PC-9 (cell line): ENCODE measurements at regions not wholly inside any gene's neighbourhood (a gene's known extent, or its start where the extent isn't known, plus 50 kb on each side); places are given as distances from the start of the nearest gene placed in this dataset.
A peak's percentile ranks its signal among the peaks of the same experiment; 100 is the strongest.

ENCODE experiments used
- BruUV-seq: library from RNA; stranded (reverse); fragments of 400-500 nt; replicated peaks from 2 replicates; lab custom pipeline; 2021; lab: Mats Ljungman, UMichigan
- CTCF ChIA-PET: fragments of 300-600 bp; sonication (Branson Sonifier 250); formaldehyde crosslinking; loops from one replicate; lab custom pipeline; 2022; ENCODE audit warnings: antibody characterized with exemption; lab: Charles Lee
- POLR2A ChIA-PET: fragments of 300-600 bp; sonication (Branson Sonifier 250); formaldehyde crosslinking; loops from one replicate; lab custom pipeline; 2022; ENCODE audit warnings: antibody characterized with exemption; ENCODE audit not compliant: unreplicated experiment; lab: Charles Lee
- DNase-seq, 2 experiments: peaks; one replicate each; pipeline versions ENCODE4 v3.0.0 to v3.0.0-alpha.2; 2015 to 2022; ENCODE audit warnings: mixed read lengths in 1 of 2
- H2AFZ ChIP-seq: fragments of 200-600 bp; sonication (generic); 2 replicates; pipeline ENCODE4 v1.8.1; 2017; ENCODE audit warnings: antibody characterized with exemption
- H3F3A ChIP-seq: fragments of 200-600 bp; sonication (generic); 2 replicates; pipeline ENCODE4 v1.8.1; 2017; ENCODE audit warnings: antibody characterized with exemption, mild to moderate bottlenecking, low read depth; ENCODE audit not compliant: insufficient read depth
- H3K27ac ChIP-seq: fragments of 200-600 bp; sonication (generic); 2 replicates; pipeline ENCODE4 v1.6.1; 2016; ENCODE audit warnings: mixed run types
- H3K27me3 ChIP-seq: fragments of 200-600 bp; sonication (generic); 2 replicates; pipeline ENCODE4 v1.6.1; 2016; ENCODE audit warnings: low read depth, mixed run types; ENCODE audit not compliant: insufficient read depth
- H3K36me3 ChIP-seq: fragments of 200-600 bp; sonication (generic); 2 replicates; pipeline ENCODE4 v1.6.1; 2016; ENCODE audit warnings: low read depth, mixed run types
- H3K4me1 ChIP-seq: fragments of 200-600 bp; sonication (generic); replicated peaks from 2 replicates; pipeline ENCODE4 v1.6.1; 2016; ENCODE audit warnings: mixed run types; ENCODE audit not compliant: insufficient read depth
- H3K4me2 ChIP-seq: fragments of 200-600 bp; sonication (generic); 2 replicates; pipeline ENCODE4 v1.6.1; 2017; ENCODE audit warnings: mixed run types
- H3K4me3 ChIP-seq: fragments of 200-600 bp; sonication (generic); 2 replicates; pipeline ENCODE4 v1.6.1; 2016; ENCODE audit warnings: mixed run types
- H3K79me2 ChIP-seq: fragments of 200-600 bp; sonication (generic); 2 replicates; pipeline ENCODE4 v1.6.1; 2017; ENCODE audit warnings: low read depth, mixed run types
- H3K9me2 ChIP-seq: fragments of 200-600 bp; sonication (generic); 2 replicates; pipeline ENCODE4 v1.8.1; 2017; ENCODE audit warnings: mild to moderate bottlenecking; ENCODE audit not compliant: insufficient read depth
- H3K9me3 ChIP-seq: fragments of 200-600 bp; sonication (generic); 2 replicates; pipeline ENCODE4 v1.8.1; 2016; ENCODE audit warnings: low read depth; ENCODE audit not compliant: insufficient read depth
- H4K20me1 ChIP-seq: fragments of 200-600 bp; sonication (generic); 2 replicates; pipeline ENCODE4 v1.8.1; 2017; ENCODE audit not compliant: insufficient read depth
- EZH2 ChIP-seq: fragments of 200-600 bp; sonication (generic); IDR thresholded peaks from 2 replicates; pipeline ENCODE4 v1.8.0; 2017; ENCODE audit warnings: antibody characterized with exemption, low read depth
- intact Hi-C: fragments of 100-400 bp; cut with micrococcal nuclease; formaldehyde crosslinking; loops from one replicate; pipeline ENCODE4 v1.10.0; 2022; ENCODE audit not compliant: unreplicated experiment
- TF ChIP-seq, protein P1 (sequence below): fragments of 200-600 bp; sonication (generic); conservative IDR thresholded peaks from 2 replicates; pipeline ENCODE4 v1.6.1; 2017; ENCODE audit warnings: mixed run types, antibody characterized with exemption, mild to moderate bottlenecking, moderate library complexity

DNA sequence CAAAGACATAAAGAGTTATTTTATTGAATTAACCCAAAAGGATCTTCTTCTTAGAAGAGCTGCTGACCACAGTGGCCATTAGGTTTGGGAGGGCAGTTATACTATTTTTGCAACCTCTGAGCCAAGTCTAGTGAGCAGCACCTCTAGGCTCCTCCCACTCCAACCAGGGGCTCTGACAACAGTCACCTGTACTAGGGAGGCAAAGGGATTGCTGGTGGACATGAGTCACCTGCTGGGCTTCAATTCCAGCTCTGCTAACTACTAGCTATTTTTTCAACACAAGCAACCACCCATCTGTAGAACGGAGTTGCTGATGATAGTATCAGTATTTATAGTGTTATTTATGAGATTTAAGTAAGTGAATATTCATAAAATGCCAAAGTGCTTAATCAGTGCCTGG lies 166.0 kb downstream of the KLHL28 start:
- no peak overlapping the region for H3K4me2 ChIP-seq
- no peaks in the 10 kb centered on the region for H3K9me2 ChIP-seq
- H3K9me3 ChIP-seq = no peaks in the 10 kb centered on the region
- H3K36me3 ChIP-seq = no peaks in the 10 kb centered on the region
- H3K79me2 ChIP-seq = no peaks in the 10 kb centered on the region
- no peaks in the 10 kb centered on the region for H3F3A ChIP-seq
- intact Hi-C loops = no loop called here
- no peak overlapping the region for H2AFZ ChIP-seq
- no peak overlapping the region for H3K4me3 ChIP-seq
- ChIA-PET POLR2A (no interaction called here), CTCF (no interaction called here)
- no peaks in the 10 kb centered on the region for H3K4me1 ChIP-seq
- H4K20me1 ChIP-seq = no peaks in the 10 kb centered on the region
- no peaks in the 10 kb centered on the region for H3K27me3 ChIP-seq
- H3K27ac ChIP-seq = no peak overlapping the region
- BruUV-seq = no TSS peak
- no peak for TF ChIP-seq EZH2
- TF ChIP-seq, protein P1, sequence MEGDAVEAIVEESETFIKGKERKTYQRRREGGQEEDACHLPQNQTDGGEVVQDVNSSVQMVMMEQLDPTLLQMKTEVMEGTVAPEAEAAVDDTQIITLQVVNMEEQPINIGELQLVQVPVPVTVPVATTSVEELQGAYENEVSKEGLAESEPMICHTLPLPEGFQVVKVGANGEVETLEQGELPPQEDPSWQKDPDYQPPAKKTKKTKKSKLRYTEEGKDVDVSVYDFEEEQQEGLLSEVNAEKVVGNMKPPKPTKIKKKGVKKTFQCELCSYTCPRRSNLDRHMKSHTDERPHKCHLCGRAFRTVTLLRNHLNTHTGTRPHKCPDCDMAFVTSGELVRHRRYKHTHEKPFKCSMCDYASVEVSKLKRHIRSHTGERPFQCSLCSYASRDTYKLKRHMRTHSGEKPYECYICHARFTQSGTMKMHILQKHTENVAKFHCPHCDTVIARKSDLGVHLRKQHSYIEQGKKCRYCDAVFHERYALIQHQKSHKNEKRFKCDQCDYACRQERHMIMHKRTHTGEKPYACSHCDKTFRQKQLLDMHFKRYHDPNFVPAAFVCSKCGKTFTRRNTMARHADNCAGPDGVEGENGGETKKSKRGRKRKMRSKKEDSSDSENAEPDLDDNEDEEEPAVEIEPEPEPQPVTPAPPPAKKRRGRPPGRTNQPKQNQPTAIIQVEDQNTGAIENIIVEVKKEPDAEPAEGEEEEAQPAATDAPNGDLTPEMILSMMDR = no peak
- DNase-seq = peak in 1 of 2 experiments; percentile 4

GRCh38 chr14:44791730-44792129 lies 170.0 kb downstream of the KLHL28 start:
- CTCF ChIA-PET = no interaction called here
- H3K4me1 ChIP-seq = no peaks in the 10 kb centered on the region
- H2AFZ ChIP-seq = no peak overlapping the region
- H3K9me2 ChIP-seq = no peaks in the 10 kb centered on the region
- no peaks in the 10 kb centered on the region for H3K79me2 ChIP-seq
- no peaks in the 10 kb centered on the region for H3K36me3 ChIP-seq
- H3K27ac ChIP-seq = no peak overlapping the region
- no peak overlapping the region for H3K4me2 ChIP-seq
- POLR2A ChIA-PET = no interaction called here
- H3K4me3 ChIP-seq = no peak overlapping the region
- H3K27me3 ChIP-seq = no peaks in the 10 kb centered on the region
- H4K20me1 ChIP-seq = no peaks in the 10 kb centered on the region
- H3K9me3 ChIP-seq = no peaks in the 10 kb centered on the region
- DNase-seq = no peak
- no TSS peak for BruUV-seq
- no peaks in the 10 kb centered on the region for H3F3A ChIP-seq
- TF ChIP-seq, protein P1 = no peak
- no peak for TF ChIP-seq EZH2
- intact Hi-C loops = no loop called here

GRCh38 chr14:44788612-44789011 lies 173.1 kb downstream of the KLHL28 start:
- ChIA-PET POLR2A (no interaction called here), CTCF (no interaction called here)
- H3K79me2 ChIP-seq = no peaks in the 10 kb centered on the region
- no peaks in the 10 kb centered on the region for H3K36me3 ChIP-seq
- intact Hi-C loops = no loop called here
- H3K4me2 ChIP-seq = no peak overlapping the region
- no peaks in the 10 kb centered on the region for H4K20me1 ChIP-seq
- H3K9me2 ChIP-seq = no peaks in the 10 kb centered on the region
- no peak for TF ChIP-seq EZH2
- TF ChIP-seq, protein P1 = no peak
- no peak overlapping the region for H3K4me3 ChIP-seq
- H3K9me3 ChIP-seq = no peaks in the 10 kb centered on the region
- no peaks in the 10 kb centered on the region for H3K4me1 ChIP-seq
- BruUV-seq = no TSS peak
- H3K27ac ChIP-seq = no peak overlapping the region
- no peak overlapping the region for H2AFZ ChIP-seq
- no peaks in the 10 kb centered on the region for H3F3A ChIP-seq
- H3K27me3 ChIP-seq = no peaks in the 10 kb centered on the region
- no peak for DNase-seq
